HG03571 (cell line): ENCODE measurements at regions not wholly inside any gene's neighbourhood (a gene's known extent, or its start where the extent isn't known, plus 50 kb on each side); places are given as distances from the start of the nearest gene placed in this dataset.
"Not testable (repeated sequence)": the region's sequence is repeated elsewhere in the genome, so short reads cannot be mapped to it uniquely, and the experiment has no call there.

ENCODE experiments used
- ATAC-seq: cut with Tn5 transposase; IDR thresholded peaks from one replicate; pipeline ENCODE4 v1.9.1; 2021; ENCODE audit not compliant: unreplicated experiment

- ATAC-seq = no peak
Observed at GRCh38 chr15:35286721-35287120, 201.6 kb upstream of the NANOGP8 start.

- no peak for ATAC-seq
Observed at GRCh38 chr15:35282965-35283496, 197.9 kb upstream of the NANOGP8 start.

DNA sequence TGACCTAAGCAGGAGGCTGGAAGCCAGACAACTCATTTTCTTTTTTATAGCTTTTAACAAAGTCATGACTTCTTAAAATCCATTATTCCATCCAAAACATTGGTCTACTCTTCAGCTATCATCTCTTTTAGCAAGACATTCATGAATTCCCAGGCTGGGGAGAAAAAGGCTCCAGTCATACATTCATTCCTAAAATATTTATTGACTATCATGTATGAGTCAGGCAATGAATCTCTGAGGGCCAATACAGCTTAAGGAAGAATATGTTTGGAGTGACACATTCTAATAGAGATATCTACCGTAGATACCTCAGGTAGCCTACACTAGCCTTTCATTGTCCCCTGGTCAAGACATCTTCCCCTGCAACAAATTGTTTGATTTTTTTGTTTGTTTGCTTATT lies 196.4 kb upstream of the NANOGP8 start:
- no peak for ATAC-seq

GRCh38 chr15:35279811-35280210 lies 194.7 kb upstream of the NANOGP8 start:
- no peak for ATAC-seq

GRCh38 chr15:35271371-35272043 lies 186.4 kb upstream of the NANOGP8 start:
- no peak for ATAC-seq

DNA sequence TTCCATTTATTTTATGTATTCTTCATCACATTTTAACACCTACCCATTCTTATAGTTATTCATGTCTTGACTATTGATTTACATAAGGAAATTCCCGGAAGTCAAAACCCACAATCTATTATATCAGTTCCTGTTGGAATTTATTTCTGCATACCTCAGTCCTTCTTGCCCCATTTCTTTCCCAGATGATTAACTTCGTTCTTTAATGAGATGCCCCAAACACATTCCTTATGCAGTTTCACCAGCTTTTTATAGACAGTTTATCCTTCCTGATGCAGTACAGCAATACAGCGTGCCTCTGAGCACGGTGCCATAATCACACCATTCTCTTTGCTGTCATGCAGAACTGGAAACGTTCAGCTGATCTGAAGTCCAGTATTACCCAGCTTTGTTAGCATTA lies 175.8 kb upstream of the NANOGP8 start:
- ATAC-seq = no peak

GRCh38 chr15:35260274-35260673 lies 175.2 kb upstream of the NANOGP8 start:
- not testable (repeated sequence) for ATAC-seq

DNA sequence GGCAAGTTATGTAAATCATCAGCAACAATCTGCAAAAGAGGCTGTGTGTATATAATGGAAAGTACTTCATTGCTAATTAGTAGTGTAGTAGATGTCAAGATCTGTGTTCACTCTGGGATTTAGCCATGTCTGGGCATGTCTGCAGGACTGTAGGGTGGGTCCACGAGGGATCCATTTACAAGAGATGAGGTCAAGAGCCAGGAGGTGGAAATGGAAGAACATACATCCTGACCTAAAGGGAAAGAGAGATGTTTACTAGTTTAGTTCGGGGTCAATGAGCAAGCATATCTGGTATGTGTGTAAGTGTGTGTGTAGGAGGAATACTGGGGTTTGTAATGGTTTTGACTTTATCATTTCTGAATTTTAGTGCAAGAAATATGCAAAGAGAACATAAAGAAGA lies 171.5 kb upstream of the NANOGP8 start:
- ATAC-seq = no peak

DNA sequence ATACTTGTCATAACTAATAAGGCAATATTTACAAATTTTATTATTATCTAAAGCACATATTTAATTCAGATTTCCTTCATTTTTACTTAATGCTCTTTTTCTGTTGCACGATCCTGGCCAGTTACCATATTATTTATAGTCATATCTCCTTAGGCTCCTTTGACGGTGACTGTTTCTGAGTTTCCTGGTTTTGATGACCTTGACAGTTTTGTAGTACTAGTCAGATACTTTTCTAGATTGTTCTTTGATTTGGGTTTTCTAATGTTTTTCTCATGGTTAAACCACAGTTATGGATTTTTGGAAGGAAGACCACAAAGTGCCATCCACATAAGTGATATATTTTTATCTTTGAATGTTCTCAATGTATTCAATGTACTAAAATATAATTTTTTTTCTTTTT lies 171.0 kb upstream of the NANOGP8 start:
- ATAC-seq = no peak

- ATAC-seq = not testable (repeated sequence)
Observed at GRCh38 chr15:35254908-35255307, 169.8 kb upstream of the NANOGP8 start.

GRCh38 chr15:35254062-35254461 lies 169.0 kb upstream of the NANOGP8 start:
- ATAC-seq = no peak

DNA sequence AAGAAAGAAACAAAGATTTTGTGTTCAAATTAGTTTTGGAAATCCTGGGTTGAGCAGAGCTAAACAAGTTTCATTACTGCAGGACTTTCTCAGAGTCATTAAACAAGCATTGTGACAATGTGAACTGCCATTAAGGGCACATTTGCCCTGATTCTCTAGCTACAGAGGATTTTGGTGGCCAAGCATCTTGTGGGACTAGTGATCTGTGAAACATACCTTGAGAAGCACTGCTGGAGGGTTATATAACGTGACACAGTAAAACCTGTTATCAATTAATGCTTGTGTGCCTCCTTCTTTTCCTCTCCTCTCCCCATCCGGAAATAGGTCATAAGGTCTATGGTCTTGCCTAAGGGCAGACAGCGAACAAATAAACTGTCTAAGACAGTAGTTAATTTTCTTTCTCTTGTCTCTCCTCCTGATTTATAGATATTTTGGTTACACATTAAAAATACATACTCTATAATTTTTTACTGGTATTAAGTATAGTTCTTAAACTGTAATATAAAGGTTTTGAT lies 167.3 kb upstream of the NANOGP8 start:
- ATAC-seq = no peak

DNA sequence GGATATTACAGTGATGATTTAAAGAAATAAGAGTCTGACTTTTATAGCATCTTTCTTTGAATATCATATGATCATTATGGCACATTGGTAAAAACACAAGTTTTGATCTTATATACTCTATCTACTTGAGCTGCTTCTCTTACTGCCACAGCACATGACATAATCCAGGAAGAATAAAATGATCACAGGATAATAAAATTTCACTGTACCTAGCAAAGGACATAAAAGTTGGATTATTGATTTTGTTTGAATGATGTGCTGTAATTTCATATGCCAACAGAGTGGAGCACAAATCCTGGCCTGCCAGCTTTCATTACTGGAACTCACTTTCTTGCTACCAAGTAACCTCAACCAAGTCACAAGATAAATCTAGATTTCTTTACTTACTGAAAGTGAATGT lies 162.1 kb upstream of the NANOGP8 start:
- no peak for ATAC-seq

- ATAC-seq = no peak
Observed at GRCh38 chr15:35246451-35246850, 161.4 kb upstream of the NANOGP8 start.

DNA sequence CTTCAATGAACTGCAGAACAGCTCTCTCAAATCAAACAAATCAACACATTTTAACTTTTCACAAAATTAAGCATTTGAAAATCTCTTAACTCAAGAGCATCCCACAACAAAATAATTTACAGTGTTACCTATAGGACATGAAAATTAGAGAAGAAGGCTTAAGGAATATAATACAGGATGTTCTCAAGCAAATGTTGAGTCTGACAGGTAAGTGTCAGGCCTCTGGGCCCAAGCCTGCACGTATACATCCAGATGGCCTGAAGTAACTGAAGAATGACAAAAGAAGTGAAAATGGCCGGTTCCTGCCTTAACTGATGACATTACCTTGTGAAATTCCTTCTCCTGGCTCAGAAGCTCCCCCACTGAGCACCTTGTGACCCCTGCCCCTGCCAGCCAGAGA lies 160.6 kb upstream of the NANOGP8 start:
- ATAC-seq = not testable (repeated sequence)

DNA sequence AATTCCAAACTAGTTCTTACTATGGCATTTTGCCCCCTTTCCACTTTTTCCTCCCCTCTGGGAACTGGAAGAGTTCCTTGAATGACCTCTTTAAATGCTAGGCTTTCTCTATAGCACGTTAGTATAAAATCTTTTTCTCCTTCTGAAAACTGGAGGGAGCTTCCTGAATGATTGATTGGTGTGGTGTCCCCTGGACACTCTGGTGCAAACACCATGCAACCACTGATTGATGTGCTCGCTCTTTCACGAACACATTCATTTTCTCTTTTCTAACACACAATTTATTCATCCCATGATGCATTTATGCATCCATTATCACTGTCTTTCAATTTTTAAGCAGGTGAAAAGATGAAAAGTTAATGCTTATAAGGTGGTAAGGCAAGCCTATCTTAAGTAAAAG lies 159.1 kb upstream of the NANOGP8 start:
- ATAC-seq = no peak

DNA sequence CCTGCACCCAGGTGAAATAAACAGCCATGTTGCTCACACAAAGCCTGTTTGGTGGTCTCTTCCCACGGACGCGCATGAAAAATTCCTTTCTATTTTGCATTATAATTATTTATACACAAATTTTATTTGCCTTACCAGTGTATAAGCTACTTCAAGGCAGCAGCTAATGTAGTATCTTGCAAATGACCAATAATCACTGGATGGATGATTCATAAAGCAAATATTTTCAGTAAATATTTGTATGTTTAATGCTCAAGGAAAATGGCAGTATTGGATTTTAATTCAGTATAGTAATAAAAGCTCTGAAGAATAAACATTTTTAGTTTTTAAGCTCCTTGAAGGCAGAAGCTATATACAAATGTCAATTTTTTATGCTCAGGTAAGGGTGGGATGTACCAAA lies 158.7 kb upstream of the NANOGP8 start:
- no peak for ATAC-seq

DNA sequence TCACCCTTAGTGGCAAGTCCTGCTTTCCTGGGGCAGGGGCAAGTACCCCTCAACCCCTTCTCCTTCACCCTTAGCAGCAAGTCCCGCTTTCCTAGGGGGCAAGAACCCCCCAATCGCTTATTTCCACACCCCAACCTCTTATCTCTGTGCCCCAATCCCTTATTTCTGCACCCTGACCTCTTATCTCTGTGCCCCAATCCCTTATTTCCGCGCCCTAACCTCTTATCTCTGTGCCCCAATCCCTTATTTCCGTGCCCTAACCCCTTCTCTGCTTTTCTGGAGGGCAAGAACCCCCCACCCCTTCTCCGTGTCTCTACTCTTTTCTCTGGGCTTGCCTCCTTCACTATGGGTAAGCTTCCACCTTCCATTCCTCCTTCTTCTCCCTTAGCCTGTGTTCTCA lies 154.6 kb upstream of the NANOGP8 start:
- ATAC-seq = not testable (repeated sequence)

GRCh38 chr15:35238448-35238847 lies 153.4 kb upstream of the NANOGP8 start:
- ATAC-seq = not testable (repeated sequence)

GRCh38 chr15:35229085-35229484 lies 144.0 kb upstream of the NANOGP8 start:
- ATAC-seq = no peak

DNA sequence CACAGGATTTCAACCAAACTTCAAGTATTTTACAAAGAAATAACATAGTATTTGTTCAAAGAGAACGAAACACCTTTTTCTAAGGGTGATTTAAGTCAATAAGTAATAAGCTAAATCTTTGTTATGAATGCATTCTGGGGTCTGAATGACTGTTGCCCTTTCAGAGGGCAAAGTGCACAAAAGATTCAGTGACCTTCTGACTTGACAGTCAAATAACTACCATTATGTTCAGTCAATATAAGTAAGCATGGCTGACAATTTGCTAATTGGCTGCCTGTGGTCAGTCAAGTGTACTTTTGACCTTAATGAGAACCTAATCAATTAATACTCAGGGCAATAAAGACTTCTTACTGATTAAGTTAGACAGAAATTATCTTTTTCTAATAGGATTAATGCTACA lies 133.1 kb upstream of the NANOGP8 start:
- ATAC-seq = no peak

DNA sequence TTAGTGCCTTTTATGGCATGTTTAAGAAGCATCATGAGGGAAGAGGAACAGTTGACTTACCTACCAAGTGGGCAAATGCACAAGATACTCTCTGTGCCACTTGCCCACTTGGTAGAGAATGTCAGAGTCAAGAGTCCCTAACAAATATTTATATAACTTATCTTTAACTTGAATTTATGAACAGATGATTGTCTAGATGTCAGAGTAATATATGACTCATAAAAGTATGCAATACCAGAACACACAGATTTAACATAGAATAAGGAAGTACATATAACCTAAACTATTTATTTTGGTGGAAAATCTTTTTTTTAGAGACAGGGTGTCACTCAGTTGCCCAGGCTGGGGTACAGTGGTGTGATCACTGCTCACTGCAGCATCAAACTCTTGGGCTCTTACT lies 130.0 kb upstream of the NANOGP8 start:
- no peak for ATAC-seq
